SW480 (cell line): ENCODE measurements at regions not wholly inside any gene's neighbourhood (a gene's known extent, or its start where the extent isn't known, plus 50 kb on each side); places are given as distances from the start of the nearest gene placed in this dataset.
"Not testable (repeated sequence)": the region's sequence is repeated elsewhere in the genome, so short reads cannot be mapped to it uniquely, and the experiment has no call there.

Experiments
- DNase-seq: peaks from one replicate; pipeline ENCODE4 v3.0.0-alpha.2; 2016; ENCODE audit warnings: low spot score

DNA sequence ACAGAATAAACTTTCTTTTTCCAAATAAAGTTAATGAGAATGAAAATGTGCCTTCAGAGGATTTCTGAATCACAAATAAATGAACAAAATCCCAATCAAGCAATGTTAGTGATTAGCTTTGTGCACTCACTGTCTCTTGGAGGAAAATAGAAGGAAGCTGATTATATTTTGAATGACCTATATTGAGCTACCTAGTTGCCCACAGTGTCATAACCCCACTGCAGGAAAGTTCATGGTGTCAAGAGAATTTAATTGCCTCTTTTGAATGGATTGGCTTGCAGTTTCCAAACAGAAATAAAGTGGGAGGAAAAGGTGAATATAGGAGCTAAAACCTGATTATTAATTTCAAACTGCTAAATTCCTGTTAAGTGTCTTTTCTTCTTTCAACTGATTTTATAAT, 515.9 kb downstream of the JRKL start:
- DNase-seq, result no peak

GRCh38 chr11:96906476-96906875, 516.7 kb downstream of the JRKL start:
- DNase-seq, result no peak

GRCh38 chr11:96925862-96926261, 536.0 kb downstream of the JRKL start:
- DNase-seq, result no peak

GRCh38 chr11:96940227-96940626, 550.4 kb downstream of the JRKL start:
- no peak for DNase-seq

GRCh38 chr11:96942855-96943254, 553.0 kb downstream of the JRKL start:
- DNase-seq, result no peak

GRCh38 chr11:96943970-96944369, 554.2 kb downstream of the JRKL start:
- DNase-seq, result peak; percentile 11

DNA sequence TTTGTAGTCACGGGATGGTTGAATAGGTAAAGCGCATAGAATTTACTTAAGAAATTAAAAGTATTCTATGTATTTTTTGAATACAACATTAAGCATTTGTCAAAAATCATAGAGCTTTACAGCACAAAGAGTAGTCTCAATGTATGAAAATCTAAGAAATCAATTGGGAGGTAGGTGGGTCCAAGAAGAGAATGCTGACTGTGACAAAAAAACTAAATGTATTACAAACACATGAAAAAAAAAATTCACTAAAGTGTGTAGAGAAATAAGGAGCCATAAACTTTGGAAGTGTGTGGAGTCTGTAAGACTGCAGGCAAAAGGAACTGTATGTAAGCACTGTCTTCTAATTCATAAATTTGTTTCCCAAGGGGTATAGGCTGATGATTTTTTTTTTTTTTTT, 558.3 kb downstream of the JRKL start:
- DNase-seq, result no peak

DNA sequence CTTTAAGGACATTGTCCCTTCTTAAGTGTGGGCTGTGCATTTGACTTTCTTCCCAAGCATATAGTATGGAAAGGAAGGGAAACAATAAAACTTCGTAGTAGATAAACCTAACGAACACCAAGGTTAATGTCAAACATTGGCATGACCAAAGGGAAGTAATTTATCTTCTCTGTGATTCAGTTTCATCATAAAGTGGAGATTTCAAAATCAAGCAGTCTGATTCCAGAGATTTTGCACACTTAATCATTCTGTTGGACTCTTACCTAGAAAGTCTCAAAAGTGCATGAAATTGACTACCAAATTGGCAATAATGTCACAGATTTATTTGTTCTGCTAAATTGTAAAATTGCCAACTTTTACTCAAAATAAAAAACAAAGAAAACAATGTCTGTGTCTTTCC, 559.7 kb downstream of the JRKL start:
- DNase-seq, result no peak

DNA sequence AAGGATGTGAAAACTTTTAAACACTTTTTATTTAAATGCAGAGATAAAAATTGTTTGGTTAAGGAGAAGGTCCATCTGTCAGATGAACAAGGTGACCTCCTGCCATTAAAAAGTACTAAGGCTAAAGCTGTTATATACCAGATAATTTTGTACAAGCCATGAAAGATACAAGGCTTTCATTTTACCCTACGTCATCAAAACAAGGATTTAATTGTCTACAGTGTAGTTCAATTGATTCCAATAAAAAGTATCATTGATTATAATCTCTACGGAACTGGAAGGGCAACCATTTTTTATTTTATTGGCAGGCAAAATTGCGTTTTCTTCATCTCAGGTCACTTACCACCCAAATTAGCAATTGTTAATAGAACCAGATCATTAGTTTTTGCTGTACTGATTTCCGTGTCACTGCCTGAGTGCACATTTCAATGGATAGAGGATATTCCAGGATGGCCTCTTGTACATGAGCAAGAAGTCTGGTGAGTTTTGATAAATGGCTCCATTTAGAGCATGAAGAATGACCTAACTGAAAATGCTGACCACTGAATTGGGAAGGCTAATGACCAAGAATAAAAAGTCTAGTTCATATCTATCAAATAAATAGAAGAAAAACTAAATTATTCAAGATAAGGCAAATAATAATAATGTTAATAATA, 564.9 kb downstream of the JRKL start:
- DNase-seq, result no peak

GRCh38 chr11:96960476-96960875, 570.7 kb downstream of the JRKL start:
- no peak for DNase-seq

DNA sequence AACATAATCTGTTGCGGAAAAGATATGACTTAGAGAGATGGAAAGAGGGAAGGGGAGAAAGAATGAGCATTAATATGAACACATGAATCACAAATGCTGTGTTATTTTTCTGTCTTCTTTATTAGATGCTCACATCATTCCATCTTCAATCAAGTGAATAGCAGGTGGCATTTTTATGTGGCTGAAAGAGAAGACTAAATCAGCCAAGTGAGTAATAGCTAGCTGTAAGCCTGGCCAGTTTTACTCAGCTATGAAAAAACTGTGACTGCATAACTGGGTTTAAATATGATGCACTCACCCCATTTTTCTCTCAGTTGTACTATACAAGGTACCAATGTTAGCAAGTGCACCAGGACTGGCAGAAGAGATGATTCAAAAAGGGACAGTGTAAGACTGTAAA, 571.1 kb downstream of the JRKL start:
- no peak for DNase-seq

GRCh38 chr11:96961931-96962330, 572.1 kb downstream of the JRKL start:
- DNase-seq, result no peak

DNA sequence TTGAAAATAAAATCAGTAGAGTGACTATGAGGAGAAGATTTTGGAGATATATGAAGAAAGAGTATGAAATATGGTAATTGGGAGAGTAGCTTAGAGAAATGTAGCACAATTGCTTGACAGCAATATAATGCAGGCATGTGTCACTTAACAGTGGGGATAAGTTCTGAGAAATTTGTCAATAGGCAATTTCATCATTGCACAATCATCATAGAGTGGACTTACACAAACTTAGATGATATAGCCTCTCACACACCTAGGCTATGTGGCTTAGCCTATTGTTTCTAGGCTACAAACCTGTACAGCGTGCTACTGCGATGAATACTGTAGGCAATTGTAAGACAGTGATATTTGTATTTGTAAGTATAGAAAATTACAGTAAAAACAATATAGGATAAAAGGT, 573.6 kb downstream of the JRKL start:
- DNase-seq, result no peak

GRCh38 chr11:96964661-96965060, 574.8 kb downstream of the JRKL start:
- DNase-seq, result no peak

GRCh38 chr11:96967616-96968015, 577.8 kb downstream of the JRKL start:
- DNase-seq, result peak; percentile 18

DNA sequence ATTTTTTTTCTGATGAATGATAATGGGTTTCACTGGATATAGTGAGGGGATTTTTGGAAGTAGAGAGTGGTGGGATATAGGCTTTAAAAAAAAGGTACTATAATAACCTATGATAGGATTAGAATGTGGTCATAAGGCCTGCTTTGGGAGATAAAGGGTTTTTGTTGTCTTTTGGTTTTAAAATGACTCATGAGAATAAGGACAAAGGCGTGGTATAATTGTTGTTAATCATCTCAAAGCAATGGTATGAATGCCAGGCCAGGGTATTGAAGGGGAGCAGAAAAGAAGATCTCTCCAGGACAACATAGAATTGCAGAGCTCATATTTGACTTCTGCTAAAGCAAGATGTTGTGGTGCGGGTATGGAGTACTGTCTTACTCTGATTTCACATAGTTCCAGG, 579.4 kb downstream of the JRKL start:
- DNase-seq, result peak; percentile 59

DNA sequence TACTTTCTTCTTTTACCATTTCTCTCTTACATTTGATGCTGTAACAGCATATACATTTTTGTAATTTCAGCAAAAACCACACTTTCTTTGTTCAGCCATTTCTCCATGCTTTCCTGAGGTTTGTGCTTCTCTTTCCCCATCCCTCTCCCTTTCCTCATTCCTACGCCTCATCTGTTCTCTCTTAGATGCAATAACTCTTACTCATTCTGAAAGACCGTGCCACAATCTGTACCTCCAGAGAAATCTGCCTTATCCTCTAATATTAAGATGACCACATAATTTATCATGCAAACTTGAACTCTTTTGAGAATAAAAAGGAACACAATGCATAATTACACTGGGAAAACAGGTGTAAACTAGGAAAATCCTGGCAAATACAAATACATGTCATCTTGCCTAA, 588.9 kb downstream of the JRKL start:
- DNase-seq, result no peak

DNA sequence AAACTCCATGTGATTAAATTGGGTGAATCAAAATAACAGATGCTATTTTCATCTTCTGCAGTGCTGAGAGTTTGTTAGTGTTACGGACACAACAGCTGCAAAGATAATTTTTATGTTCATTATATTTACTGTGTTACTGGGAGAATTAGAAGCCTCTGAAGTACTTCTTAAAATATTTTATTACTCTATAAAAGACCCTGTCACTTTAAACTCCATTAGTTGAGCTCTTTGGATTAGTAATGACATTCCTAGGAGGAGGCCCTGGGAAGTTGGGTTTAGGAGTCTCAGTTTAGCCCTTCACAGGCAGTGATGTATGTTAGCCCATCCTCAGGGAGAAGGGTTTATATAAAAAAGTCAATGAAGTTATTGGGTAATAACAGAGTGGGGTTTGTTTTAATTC, 596.7 kb downstream of the JRKL start:
- DNase-seq, result no peak

- no peak for DNase-seq
Measured at GRCh38 chr11:96990914-96991313, 601.1 kb downstream of the JRKL start.

GRCh38 chr11:97000481-97000880, 610.7 kb downstream of the JRKL start:
- DNase-seq, result no peak

- no peak for DNase-seq
Measured at GRCh38 chr11:97007283-97007682, 617.5 kb downstream of the JRKL start.

- DNase-seq, result no peak
Measured at GRCh38 chr11:97009613-97010012, 619.8 kb downstream of the JRKL start.

DNA sequence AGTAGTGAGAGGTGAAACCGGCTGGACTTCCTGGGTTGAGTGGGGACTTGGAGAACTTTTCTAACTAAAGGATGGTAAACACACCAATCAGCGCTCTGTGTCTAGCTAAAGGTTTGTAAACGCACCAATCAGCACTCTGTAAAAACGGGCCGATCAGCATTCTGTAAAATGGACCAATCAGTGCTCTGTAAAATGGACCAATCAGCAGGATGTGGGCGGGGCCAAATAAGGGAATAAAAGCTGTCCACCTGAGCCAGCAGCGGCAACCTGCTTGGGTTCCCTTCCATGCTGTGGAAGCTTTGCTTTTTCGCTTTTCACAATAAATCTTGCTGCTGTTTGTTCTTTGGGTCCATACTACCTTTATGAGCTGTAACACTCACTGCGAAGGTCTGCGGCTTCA, 621.2 kb downstream of the JRKL start:
- not testable (repeated sequence) for DNase-seq

DNA sequence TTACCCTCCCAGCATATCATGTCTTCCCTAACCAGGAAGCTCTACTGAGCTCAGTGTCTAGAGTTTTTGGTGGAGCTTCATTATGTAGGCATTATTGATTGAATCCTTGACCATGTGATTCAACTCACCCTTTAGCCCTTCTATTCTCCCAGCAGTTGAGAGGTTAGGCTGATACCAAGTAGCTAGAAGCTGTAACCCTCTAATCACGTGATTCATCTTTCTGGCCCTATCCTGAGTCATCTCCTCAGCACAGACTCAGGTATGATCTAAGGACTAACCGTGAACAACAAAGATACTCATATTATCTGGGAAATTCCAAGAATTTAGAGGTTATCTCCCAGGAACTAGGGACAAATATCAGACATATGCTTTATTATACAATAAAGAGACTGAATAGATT, 625.5 kb downstream of the JRKL start:
- no peak for DNase-seq

GRCh38 chr11:97019305-97019704, 629.5 kb downstream of the JRKL start:
- no peak for DNase-seq
